CD4-positive, alpha-beta T cell treated with Interleukin-10 for 1 hour (primary cell): ENCODE measurements at regions not wholly inside any gene's neighbourhood (a gene's known extent, or its start where the extent isn't known, plus 50 kb on each side); places are given as distances from the start of the nearest gene placed in this dataset.

Source experiments
- DNase-seq: peaks from one replicate; pipeline ENCODE4 v3.0.0-alpha.2; 2020

DNA sequence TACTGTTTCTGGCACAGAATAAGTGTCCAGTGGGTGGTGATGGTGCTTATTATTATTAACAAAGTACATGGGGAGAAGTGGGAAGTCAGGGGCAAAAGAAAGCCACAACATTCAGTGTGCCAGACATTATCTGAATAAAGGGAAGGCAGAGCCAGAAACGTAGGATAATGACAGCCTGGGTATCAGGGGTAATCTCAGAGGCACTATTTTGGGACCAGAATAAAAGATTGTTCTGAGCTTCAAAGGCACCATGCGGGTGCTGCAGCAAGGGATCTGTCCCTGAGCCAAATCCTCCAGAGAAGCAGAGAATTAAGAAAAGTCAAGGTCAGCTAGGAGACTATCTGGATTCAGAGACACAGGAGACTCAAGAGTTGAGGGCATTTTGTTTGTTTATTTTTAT is 328.8 kb upstream of the GATB start:
- DNase-seq, result no peak

DNA sequence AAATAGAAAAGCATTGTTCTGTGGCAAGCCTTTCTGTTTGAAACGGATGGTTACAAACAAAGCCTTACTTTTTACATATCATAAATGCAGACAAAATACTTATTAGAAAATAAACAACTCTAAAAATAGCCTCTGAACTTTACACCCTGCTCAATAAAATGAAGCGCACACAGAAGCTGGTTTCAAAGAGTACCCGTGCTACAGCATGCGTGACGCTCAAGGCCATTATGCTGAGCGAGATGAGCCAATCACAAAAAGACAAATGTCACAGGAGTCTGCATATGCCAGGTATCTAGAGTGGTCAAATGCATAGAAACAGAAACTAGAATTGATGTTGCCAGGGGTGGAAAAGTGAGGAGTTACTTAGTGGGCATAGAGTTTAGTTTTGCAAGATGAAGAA is 326.5 kb upstream of the GATB start:
- no peak for DNase-seq

DNA sequence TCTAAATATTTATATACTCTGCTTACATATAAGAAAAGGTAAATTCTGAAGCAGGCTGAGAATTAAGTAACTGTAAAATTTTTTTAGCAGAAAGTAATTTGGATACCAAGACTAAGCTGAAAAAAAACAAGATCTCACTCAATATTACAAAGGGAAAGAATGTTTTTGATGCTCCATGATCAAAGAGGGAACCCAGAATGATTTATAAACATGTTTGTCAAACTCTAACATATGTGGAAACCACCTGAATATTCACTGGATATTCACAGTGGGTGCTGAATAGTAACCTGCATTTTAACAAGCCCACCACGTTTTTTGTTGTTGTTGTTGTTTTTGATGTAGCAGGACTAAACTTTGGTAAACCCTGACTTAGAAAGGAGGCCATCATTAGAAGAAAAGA is 324.9 kb upstream of the GATB start:
- no peak for DNase-seq

DNA sequence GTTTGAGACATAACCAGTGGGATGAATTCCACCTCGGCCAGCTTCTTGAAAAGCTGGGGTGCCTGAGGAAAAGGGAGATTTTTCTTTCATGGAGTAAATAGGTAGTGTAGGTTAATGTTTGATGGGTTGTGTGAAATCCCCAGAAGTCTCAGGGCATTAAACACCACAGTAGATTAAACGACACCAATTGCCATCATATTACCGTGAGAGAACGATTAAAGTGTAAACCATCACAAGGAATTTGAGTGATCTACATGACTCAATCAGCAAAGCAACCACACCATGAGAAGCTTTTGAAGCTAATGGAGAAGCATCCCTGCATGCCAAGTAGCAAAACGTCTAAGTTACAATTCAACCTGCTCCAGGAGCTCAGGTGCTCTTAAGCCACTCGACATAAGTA is 322.5 kb upstream of the GATB start:
- no peak for DNase-seq

DNA sequence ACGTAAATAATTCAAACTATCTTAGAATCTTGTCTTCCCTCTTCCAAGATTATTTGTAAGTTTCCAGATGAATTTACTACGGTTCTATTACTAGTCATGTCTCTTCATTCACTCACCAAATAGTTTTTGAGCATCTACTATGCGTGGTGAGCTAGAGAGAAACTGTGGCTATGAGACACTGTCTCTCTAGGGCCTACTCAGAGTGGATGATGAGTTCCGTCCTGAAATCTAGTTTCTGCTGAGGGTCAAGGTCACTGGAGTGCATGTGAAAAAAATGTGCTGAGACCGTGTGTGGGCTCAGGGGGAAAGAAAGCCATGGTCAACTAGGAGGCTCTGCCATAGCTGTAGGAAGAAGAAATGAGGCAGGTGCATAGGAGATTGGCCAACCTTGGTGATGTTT is 320.2 kb upstream of the GATB start:
- no peak for DNase-seq

DNA sequence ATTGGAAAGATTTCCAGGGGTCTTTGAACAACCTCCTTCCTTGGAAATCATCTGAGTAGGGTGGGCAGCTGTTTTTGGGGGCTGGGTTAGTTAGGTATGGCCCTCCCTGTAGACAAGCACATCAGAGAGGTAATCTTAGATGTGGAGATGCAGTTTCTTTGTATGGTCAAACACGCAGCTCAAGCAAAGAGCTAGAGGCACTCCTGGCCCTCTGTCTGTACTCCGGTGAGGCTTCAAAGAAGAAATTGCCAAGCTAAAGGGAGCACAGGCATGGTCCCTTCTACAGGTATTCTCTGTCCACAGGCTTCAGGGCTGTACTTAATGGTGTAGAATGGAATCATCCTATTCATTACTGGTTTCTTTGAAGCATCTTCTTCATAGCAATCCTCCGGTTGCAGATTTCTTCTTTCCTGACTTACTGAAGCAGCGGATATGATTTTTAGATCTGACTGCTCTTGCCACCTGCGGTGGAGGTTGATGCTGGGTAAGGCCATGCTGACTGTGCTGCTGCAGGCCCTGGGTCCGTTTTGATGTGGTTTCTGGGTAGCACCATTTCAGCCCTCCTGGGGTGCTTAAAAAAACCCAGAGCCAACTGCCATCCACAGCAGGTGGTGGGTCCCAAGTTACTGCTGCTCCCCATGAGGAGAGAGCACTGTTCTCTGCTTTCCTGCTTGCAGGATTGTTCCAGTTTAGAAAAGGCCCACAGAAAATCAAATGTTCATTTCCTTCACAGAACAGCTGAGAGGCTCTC is 318.9 kb upstream of the GATB start:
- DNase-seq, result peak; percentile 71

DNA sequence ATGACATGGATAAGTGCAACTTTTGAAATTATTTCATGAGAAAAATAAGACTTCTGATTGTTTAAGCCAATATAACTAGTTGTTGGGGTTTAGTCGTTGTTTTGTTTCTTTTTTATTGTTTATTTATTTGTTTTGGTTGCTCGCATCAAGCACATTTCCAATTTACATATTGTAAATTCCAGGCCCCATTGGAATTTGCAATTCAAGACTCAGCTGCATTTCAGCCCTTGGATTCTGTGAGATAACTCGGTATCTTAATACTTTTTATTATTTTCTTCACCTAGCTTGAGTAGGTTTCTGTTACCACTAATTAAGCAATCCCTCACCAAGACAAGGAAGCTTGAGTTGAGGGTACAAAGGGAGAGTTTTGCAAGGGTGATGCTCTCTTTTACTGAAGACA is 318.3 kb upstream of the GATB start:
- DNase-seq, result no peak

DNA sequence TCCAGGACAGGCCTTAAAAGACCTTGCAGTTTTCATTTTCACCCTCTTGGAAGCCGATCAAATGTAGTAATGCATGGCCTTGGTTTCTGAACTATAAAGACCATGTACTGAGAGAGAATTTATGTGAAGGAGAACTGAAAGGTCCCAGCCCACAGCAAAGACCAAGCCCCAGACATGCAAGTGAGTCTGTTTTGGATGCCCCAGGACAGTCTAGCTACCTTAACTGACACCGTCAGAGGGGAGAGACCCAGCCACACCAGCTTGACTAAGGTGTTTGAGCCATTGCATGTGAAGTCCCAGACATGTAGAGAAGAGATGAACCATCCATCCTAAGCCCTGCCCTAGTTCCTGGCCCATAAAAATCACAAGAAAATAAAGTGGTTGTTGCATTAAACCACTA is 316.8 kb upstream of the GATB start:
- DNase-seq, result no peak

DNA sequence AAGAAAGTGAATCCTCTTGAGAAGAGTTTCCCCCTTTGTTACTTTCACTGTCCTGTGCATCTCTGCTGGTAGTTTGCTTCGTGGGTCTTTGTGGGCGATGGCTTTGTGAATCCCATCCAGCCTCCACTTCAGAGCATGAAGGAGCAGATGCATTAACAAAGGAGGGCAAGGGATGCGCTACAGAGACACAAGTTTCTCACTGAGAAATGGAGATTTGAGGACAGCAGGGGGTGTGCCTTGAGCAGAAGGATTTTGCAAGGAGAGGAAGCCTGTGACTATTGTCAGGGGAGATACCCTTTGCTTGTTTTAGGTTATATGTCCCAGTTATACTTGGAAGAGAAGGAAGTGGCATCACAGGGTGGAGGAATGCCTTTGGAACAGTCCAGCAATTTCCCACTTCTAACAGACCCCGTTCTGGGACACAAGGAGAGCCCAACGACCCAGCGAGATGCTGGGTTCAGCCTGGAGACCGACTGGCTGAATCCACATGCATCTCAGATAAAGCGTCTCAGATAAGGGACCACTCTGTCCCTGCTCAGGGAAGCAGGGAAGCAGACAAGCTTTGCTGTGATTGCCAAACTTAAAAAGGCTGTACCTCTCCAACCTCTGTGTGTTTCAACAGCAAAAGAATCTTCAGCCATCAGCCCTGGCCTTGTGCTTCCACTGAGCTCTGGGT is 314.6 kb upstream of the GATB start:
- no peak for DNase-seq

DNA sequence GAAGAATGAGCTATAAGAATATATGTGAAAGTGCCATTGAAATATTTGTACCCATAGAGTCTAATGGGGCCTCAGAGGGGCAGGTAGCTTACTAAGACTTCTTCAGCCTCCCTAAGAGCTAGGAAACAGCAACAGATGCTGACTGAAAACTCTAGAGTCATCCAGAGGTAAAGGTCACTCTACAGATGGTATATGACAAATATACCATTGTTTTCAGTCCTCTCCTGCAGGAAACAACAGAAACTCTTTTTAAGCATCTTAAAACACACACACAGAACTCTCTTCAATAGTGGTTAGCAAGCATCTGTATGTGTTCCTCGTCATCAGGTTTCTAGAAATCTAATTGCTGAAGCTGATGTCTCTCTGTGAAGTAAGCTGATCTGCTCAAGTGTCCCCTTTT is 313.8 kb upstream of the GATB start:
- DNase-seq, result no peak

DNA sequence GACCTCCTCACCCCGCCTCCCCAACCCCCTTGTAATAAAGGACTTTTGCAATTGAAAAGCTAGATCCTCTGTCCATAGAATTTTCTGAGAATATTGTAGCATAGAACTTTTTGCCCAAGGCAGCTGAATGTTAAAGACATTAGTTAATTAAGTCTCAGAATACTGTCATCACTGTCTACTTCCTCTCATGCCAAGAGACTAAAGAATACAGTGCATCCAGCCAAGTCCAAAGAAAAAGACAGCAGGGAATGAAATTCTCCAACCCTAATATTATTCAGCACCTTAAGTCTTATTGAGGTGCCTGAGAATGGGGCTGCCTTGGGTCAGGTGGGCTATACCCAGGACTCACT is 313.3 kb upstream of the GATB start:
- no peak for DNase-seq

DNA sequence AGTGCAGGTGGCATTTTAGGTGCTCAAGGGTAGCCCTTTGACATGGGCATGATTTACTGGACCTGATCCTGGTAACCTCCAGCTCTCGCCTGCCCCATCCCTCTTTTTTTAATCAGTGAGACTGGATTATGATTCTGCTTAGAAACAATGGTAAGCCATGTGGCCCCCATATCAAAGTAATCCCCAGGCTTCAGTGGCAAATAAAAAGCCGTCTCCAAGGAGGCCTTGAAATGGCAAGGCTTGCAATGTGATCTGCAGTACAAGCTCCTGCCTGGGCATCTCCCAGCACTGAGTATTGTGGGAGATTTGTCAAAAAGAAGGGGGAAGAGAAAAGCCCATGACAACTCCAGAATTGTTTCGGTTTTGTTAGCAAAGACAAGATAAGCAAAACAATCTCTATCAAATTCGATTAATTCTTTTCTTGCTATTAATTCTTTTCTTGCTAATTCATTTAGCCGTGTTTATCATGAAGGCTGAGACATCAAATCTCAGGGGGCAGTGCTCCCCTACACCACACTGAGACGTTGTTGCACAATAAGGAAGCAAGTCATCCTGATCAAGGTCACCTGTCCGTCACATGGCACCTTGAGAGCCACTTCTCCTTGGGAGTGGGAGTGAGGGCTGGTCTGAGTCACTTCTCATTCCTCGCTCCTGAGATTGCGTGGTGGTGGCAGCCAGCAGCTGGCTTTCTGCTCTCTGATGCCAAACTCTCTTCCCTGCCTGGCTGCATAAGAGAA is 312.7 kb upstream of the GATB start:
- DNase-seq, result no peak

DNA sequence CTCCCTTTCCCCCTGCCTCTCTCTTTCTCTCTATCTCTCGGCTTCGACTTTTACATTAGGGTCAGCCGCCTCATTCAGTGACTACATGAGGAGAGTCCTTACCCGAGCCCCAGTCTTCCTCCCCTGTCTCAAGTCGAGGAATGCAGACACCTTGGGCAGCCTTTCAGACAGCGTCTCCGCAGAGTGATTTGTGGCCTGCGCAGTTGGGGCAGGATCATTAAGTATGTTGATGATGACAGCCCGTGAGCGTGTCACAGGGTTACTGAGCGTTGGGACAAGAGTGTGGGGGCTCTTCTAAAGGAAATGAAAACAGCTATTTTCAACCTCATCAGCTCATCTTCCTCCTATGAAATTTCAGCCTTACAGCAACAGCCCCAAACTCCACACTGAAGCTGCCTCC is 312.1 kb upstream of the GATB start:
- DNase-seq, result no peak

DNA sequence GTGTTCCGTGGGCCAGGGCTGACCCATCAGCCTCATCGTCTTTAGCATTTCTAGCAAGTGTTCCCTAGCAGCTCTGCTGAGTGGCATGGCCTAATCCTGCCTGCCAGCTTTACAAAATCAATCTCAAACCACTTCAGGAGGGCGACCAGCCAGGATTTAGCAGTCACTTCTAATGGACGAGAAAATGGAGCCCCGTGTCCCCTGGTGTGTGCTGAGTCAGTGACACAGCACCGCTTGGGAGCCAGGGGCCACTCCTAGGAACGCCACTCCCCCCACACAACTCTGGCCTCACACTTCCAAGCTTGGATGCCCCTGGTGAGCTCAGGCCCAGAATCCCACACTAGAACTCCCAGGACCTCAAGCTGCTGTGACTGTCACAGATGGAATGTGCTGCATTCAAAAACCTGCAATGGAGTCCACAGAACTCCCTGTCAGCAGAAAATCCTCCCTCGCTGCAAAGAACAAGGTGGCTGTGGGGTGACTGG is 311.2 kb upstream of the GATB start:
- DNase-seq, result no peak

DNA sequence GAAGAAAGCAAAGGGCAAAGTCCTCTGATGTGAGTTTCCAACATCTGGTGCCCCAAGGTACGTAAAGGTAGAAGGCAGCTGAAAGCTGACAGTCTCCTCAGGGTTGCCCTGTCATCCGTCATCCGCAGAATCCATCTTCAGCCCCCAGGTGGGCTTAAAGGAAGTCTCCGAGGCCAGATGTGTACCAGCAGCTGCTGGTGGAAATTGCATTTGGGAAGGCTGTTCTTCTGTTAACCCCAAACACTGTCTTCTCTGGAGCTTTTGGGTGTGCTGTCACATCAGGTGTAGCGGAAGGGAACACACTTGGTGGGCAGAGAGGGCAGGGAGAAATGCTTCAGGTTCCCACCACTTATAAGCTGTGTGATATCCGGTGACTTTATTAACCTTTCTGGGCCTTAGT is 310.0 kb upstream of the GATB start:
- DNase-seq, result no peak

DNA sequence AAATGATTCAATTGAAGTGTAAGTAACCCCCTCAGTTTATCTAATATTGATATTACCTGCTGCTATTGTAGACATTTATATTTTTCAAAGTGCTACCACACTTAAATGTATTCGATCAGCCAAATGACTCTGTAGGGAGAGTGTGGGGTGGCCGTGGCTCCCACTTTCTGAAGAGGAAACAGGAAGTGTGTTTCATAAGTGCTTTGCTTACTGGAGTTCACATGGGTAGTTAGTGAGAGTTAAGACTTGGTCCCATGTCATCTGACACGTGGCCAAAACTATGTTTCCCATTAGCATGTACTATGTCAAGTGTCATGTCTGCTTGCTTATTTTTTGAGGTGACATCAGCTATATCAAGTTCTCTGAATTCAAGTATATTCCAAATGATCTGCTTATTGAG is 308.1 kb upstream of the GATB start:
- DNase-seq, result no peak

DNA sequence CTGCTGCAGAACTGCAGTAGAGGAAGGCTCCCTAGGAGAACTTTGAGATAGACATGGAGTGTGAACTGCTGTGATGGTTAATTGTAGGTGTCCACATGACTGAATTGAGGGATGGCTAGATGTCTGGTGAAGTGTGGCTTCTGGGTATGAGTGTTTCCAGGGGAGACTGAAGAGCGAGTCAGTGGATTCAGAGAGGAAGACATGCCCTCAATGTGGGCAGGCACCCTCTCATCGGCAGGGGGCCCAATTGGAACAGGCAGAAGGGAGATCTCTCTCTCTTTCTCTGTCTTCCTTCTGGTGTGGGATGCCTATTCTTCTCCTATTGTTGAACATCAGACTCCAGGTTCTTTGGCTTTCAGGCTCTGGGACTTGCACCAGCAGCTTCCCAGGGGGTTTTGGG is 304.7 kb upstream of the GATB start:
- DNase-seq, result peak; percentile 31

DNA sequence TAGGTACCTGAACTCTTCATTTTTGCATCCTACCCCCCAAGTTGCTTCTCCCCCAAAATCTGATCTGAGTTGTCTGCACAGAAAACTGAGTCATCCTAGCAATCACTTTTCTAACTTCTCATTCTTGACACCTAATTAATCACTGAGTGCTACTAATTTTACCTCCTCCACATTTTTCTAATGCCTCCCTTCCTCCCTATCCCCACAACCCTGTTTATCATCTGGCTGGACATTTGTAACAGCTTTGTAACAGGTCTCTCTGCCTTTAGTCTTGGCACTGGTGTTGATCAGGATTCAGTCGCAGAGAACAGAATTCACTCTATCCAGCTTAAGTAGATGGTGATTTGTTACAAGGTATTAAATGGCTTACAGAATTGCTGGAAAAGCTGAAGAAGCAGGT is 303.9 kb upstream of the GATB start:
- no peak for DNase-seq

DNA sequence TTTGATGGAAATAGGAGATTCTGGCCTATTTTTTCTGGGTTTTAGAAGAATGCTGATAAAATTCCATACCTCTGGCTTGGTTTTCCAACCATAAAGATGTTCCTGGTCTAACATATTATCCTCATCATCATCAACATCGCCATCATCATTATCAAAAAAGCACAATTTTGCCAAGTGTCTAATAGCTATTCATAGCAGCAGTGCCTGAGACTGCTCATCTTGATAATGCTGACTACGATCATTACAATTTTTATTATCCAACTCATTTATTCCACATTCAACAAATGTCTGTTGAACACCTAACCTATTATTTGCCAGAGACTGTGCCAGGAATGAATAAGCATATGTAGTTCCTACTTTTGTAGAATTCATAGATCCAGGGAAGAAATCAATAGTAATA is 303.5 kb upstream of the GATB start:
- DNase-seq, result no peak

DNA sequence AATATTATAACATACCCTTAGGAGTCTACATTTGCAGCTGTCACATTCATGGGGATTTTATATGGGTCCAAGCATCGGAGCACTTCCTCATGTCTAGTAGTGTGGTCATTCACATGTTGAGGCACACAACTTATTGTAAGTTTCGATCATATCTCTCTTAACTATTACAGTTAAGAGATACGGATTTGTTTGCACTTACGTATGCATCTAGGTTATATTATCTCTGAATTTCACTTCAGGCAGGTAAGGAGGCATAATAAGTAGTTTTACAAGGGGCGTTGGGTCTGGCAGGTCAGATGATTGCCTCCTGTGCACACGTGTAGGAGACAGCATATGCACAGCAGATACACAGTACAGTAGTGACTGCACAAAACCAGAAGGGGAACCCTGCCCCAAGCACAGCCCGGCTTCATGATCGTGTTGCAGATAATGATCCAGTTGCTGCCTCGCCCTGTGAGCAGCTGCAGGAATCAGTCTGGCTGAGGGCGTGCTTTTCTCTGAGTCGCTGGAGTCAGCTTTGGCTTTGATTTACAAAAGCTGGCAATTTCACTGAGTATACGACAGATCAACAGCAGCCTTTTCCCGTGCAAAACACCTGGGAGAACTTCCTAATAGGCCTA is 302.9 kb upstream of the GATB start:
- DNase-seq, result peak; percentile 66

DNA sequence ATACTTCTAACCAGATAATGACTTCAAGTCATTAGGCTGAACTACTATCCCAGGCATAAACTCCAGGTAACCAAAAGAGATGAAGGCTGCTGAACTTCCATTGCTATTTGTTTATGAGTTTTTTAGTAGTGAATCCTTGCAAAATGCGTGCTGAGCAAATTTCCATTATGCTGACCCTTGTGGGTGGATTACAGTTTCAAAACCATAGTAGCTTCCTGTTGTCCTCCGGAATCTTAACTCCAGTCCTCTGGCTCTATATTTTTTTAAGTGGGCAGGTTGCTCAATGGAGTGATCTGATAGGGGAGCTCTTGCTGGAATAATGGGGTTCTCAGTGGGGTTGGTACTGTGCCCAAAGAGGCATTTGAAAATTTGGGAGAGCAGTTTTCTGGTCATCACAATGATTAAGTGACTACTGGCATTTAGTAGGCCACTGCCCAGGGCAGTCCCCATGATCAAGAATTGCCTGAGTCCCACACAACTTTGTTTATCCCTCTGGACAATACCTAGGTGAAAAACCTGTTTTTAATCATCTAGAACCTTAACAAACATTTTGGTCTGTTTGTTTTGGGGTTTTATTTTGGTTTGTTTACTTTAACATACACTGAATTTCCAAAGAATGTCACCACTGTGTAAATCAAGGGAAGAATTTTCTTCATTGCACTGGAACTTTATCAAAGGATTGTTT is 302.3 kb upstream of the GATB start:
- DNase-seq, result no peak

DNA sequence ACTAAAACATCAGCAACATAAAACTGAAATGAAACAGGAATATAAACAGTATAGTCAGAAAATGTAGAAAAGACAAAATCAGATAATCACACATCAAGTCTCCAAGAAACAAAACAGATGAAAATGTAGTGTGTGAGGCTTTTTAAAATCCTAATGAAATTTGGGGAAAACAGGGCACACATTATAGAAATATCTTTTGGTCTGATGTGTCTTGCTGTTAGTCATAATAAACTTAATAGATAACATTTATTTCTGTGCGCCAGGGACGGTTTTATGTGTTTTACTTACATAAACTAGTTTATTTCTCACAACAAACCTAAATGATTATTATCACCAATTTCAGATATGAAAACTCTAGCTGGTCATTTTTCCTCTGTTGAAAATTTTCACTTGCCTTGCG is 293.9 kb upstream of the GATB start:
- DNase-seq, result no peak

DNA sequence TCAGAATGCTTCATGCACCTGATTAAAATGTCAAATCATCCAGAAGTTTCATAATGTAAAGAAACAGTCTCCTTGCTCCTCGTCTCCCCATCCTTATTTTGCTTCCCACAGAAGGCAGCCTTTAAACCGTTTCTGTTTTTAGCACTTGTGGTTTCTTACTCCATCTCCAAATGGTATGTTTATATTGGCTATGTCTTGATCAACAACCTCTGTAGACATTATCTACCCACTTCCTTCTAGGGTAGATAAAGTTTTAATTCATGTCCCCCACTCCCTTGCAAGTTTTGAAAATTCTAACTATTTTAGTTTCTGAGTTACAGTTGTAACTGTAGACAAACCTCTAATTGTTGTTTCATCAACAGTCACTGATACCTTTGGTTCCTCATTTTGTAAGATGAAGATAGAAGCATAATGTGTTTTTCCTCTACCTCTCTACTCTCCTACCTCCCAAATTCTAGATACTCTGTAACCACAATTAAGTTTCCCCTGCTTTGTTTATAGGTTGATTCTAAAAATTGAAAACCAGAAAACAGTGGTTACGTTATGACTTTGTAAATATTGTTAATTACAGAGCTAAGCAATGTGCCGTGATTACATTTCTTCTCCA is 291.7 kb upstream of the GATB start:
- no peak for DNase-seq
